ENCODE measurements at regions not wholly inside any gene's neighbourhood (a gene's known extent, or its start where the extent isn't known, plus 50 kb on each side); places are given as distances from the start of the nearest gene placed in this dataset.

DNA sequence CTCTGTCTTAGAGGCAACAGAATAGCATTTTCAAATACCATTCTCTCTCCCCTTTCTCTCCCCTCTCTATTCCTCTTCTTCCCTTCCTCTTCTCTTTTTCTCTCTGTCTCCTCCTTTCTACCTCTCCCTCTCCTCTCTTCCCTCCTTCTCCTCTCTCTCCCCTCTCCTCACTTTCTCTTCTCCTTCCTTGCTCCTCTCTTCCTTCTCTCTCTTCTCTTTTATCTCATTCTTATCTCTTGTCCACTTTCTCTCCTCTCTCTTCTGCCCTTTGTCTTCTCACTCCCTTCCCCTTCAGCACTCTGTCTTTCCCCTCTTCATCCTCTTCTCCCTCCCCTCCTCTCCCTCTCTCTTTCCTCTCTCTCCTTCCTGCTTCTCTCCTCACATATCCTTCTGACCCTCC, 2265.8 kb upstream of the TENM3 start:
- TF ChIP-seq CTCF (IDR thresholded peaks at IDR 0.05) (no peak), POLR2A (IDR thresholded peaks at IDR 0.05) (no peak)

Data from heart left ventricle (tissue), 13 donors.